Mesendoderm (in vitro differentiated cells): ENCODE measurements at regions not wholly inside any gene's neighbourhood (a gene's known extent, or its start where the extent isn't known, plus 50 kb on each side); places are given as distances from the start of the nearest gene placed in this dataset.
"Not testable (repeated sequence)": the region's sequence is repeated elsewhere in the genome, so short reads cannot be mapped to it uniquely, and the experiment has no call there.

ENCODE experiments used
- DNase-seq: peaks from one replicate; pipeline ENCODE4 v3.0.0; 2013
- H2AK5ac ChIP-seq: 2 replicates; pipeline ENCODE4 v1.6.1; 2013; ENCODE audit warnings: low read length, inconsistent platforms
- H2BK120ac ChIP-seq: 2 replicates; pipeline ENCODE4 v1.6.1; 2013; ENCODE audit warnings: low read depth, mild to moderate bottlenecking, low read length, moderate library complexity, mixed read lengths
- H2BK15ac ChIP-seq: replicated peaks from 2 replicates; pipeline ENCODE4 v1.6.1; 2013; ENCODE audit warnings: low read depth, mild to moderate bottlenecking, moderate library complexity
- H2BK5ac ChIP-seq: 2 replicates; pipeline ENCODE4 v1.6.1; 2013; ENCODE audit warnings: low read length, inconsistent platforms
- H3K18ac ChIP-seq: 2 replicates; pipeline ENCODE4 v1.6.1; 2013; ENCODE audit warnings: mild to moderate bottlenecking, low read length, mixed read lengths
- H3K23ac ChIP-seq: one replicate; pipeline ENCODE4 v1.6.1; 2013; ENCODE audit warnings: low read length
- H3K27ac ChIP-seq: 2 replicates; pipeline ENCODE4 v1.5.1; 2013; ENCODE audit warnings: low read depth, mild to moderate bottlenecking, inconsistent platforms, low read length, moderate library complexity
- H3K27me3 ChIP-seq: 2 replicates; pipeline ENCODE4 v1.6.1; 2013; ENCODE audit warnings: low read length, control low read depth, mild to moderate bottlenecking, inconsistent platforms; ENCODE audit not compliant: insufficient read depth, poor library complexity
- H3K36me3 ChIP-seq: 2 replicates; pipeline ENCODE4 v1.6.1; 2013; ENCODE audit warnings: low read length, inconsistent platforms; ENCODE audit not compliant: control insufficient read depth, insufficient read depth
- H3K4ac ChIP-seq: one replicate; pipeline ENCODE4 v1.6.1; 2013; ENCODE audit warnings: low read depth, mild to moderate bottlenecking, low read length, moderate library complexity
- H3K4me1 ChIP-seq: 2 replicates; pipeline ENCODE4 v1.6.1; 2013; ENCODE audit warnings: low read depth, low read length, inconsistent platforms; ENCODE audit not compliant: control insufficient read depth
- H3K4me2 ChIP-seq: 2 replicates; pipeline ENCODE4 v1.6.1; 2013; ENCODE audit warnings: low read length
- H3K4me3 ChIP-seq: 2 replicates; pipeline ENCODE4 v1.5.1; 2013; ENCODE audit warnings: mild to moderate bottlenecking, low read length
- H3K56ac ChIP-seq: one replicate; pipeline ENCODE4 v1.6.1; 2013; ENCODE audit warnings: low read length
- H3K79me1 ChIP-seq: 2 replicates; pipeline ENCODE4 v1.6.1; 2013; ENCODE audit warnings: low read length, inconsistent platforms
- H3K79me2 ChIP-seq: 2 replicates; pipeline ENCODE4 v1.6.1; 2013; ENCODE audit warnings: mild to moderate bottlenecking, low read length; ENCODE audit not compliant: control insufficient read depth, insufficient read depth
- H3K9ac ChIP-seq: 2 replicates; pipeline ENCODE4 v1.6.1; 2013; ENCODE audit warnings: low read length, inconsistent platforms
- H4K5ac ChIP-seq: one replicate; pipeline ENCODE4 v1.6.1; 2013; ENCODE audit warnings: low read length
- H4K8ac ChIP-seq: one replicate; pipeline ENCODE4 v1.6.1; 2013; ENCODE audit warnings: low read depth, mild to moderate bottlenecking, control low read depth, low read length, moderate library complexity
- WGBS: extraction: QIAGEN DNeasy Blood & Tissue Kit; methylation state at CpG from one replicate; pipeline ENCODE4 v1.1.7; 2013; ENCODE audit warnings: low lambda C conversion rate, missing lambda C conversion rate; ENCODE audit not compliant: insufficient coverage; ENCODE audit errors: extremely low coverage; 5-methylcytosine and 5-hydroxymethylcytosine counted together

DNA sequence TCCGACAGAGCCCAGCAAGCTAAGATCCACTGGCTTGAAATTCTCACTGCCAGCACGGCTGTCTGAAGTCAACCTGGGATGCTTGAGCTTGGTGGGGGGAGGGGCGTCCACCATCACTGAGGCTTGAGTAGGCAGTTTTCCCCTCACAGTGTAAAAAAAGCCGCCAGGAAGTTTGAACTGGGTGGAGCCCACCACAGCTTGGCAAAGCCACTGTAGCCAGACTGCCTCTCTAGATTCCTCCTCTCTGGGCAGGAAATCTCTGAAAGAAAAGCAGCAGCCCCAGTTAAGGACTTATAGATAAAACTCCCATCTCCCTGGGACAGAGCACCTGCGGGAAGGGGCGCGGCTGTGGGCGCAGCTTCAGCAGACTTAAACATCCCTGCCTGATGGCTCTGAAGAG, 68.7 kb upstream of the LIPC start:
- H3K18ac ChIP-seq, DNase-seq, H4K5ac ChIP-seq, H3K23ac ChIP-seq, H2BK120ac ChIP-seq, H3K36me3 ChIP-seq, H3K9ac ChIP-seq, H4K8ac ChIP-seq, H2BK5ac ChIP-seq, H3K27ac ChIP-seq, H3K79me2 ChIP-seq, H3K4me1 ChIP-seq, H3K4ac ChIP-seq, H3K56ac ChIP-seq, H2AK5ac ChIP-seq, H3K27me3 ChIP-seq, H3K4me2 ChIP-seq, H3K4me3 ChIP-seq, H3K79me1 ChIP-seq, H2BK15ac ChIP-seq: not testable (repeated sequence)
- WGBS = no CpG with 5 or more reads among the region's 8 CpGs

DNA sequence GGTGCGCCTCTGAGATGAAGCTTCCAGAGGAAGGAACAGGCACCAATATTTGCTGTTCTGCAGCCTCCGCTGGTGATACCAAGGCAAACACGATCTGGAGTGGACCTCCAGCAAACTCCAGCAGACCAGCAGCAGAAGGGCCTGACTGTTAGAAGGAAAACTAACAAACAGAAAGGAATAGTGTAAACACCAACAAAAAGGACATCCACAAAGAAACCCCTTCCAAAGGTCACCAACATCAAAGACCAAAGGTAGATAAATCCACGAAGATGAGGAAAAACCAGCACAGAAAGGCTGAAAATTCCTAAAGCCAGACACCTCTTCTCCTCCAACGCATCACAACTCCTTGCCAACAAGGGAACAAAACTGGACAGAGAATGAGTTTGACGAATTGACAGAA, 68.1 kb upstream of the LIPC start:
- not testable (repeated sequence) for H4K8ac ChIP-seq, H3K4ac ChIP-seq, H3K23ac ChIP-seq, H3K27ac ChIP-seq, H3K36me3 ChIP-seq, H3K18ac ChIP-seq, H3K4me1 ChIP-seq, H2BK120ac ChIP-seq, DNase-seq, H2BK15ac ChIP-seq, H3K4me2 ChIP-seq, H2BK5ac ChIP-seq, H3K56ac ChIP-seq, H2AK5ac ChIP-seq, H3K27me3 ChIP-seq, H3K9ac ChIP-seq, H3K79me2 ChIP-seq, H3K4me3 ChIP-seq, H3K79me1 ChIP-seq, H4K5ac ChIP-seq
- WGBS = no CpG with 5 or more reads among the region's 6 CpGs

DNA sequence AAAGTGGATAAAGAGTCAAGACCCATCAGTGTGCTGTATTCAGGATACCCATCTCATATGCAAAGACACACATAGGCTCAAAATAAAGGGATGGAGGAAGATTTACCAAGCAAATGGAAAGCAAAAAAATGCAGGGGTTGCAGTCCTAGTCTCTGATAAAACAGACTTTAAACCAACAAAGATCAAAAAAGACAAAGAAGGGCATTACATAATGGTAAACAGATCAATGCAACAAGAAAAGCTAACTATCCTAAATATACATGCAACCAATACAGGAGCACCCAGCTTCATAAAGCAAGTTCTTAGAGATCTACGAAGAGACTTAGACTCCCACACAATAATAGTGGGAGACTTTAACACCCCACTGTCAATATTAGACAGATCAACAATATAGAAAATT, 66.7 kb upstream of the LIPC start:
- H2AK5ac ChIP-seq, H3K4me2 ChIP-seq, H3K4me1 ChIP-seq, H3K18ac ChIP-seq, H4K5ac ChIP-seq, H3K36me3 ChIP-seq, H3K4ac ChIP-seq, H3K27ac ChIP-seq, DNase-seq, H3K23ac ChIP-seq, H3K79me1 ChIP-seq, H2BK15ac ChIP-seq, H2BK5ac ChIP-seq, H3K9ac ChIP-seq, H4K8ac ChIP-seq, H3K27me3 ChIP-seq, H2BK120ac ChIP-seq, H3K4me3 ChIP-seq, H3K79me2 ChIP-seq, H3K56ac ChIP-seq: not testable (repeated sequence)
- WGBS = no CpG with 5 or more reads among the region's 1 CpG

DNA sequence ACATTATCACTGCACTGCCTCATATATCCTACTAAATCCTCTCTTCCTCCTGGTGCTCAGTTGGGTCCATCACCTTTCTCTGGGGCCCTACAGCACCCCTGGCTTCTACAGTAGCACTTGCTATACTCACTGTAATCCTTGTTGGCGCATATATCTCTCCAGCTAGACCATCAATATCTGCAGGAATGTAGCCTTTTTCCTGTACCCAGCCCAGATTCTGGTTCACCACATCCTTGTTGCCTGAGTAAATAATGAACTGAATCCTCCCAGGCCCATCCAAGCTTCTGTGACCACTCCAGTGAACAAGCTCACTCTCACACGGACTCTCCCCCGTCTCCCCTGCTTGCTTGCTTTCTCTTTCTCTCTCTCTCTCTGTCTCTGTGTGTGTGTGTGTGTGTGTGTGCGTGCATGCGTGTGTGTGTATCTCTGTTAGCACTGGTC, 62.5 kb upstream of the LIPC start:
- no peaks in the 10 kb centered on the region for H3K27me3 ChIP-seq
- H3K4me1 ChIP-seq = no peaks in the 10 kb centered on the region
- no peaks in the 10 kb centered on the region for H3K36me3 ChIP-seq
- no peak overlapping the region for H3K18ac ChIP-seq
- H3K4ac ChIP-seq = no peak overlapping the region
- no peak overlapping the region for H3K9ac ChIP-seq
- no peak overlapping the region for H3K23ac ChIP-seq
- no peak overlapping the region for H3K27ac ChIP-seq
- no peak overlapping the region for H4K8ac ChIP-seq
- no peak overlapping the region for H2BK120ac ChIP-seq
- no peaks in the 10 kb centered on the region for H3K79me2 ChIP-seq
- no CpG with 5 or more reads among the region's 5 CpGs for WGBS
- no peak overlapping the region for H2BK5ac ChIP-seq
- H3K79me1 ChIP-seq = no peaks in the 10 kb centered on the region
- no peak for DNase-seq
- H4K5ac ChIP-seq = no peak overlapping the region
- H2BK15ac ChIP-seq = no peak overlapping the region
- no peak overlapping the region for H3K56ac ChIP-seq
- H3K4me2 ChIP-seq = no peak overlapping the region
- H3K4me3 ChIP-seq = no peak overlapping the region
- no peak overlapping the region for H2AK5ac ChIP-seq

DNA sequence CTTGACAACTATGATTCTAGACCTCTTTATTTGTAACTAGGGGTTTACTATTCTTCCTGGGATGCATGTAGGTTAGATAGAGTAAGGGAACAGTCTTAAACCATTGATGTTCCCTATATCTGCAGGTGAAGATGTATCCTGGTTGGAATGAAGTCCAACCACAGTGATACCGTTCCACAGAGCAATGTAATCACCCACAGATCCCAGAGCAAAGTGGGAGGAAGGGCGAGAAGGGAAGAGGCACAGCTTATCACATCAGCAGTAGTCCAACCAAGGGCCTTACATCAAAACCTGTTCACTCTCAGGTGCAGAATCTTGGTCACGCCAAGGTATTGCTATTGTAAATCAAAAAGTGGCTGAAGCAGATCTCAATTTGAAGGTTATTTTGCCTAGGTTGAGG, 61.8 kb upstream of the LIPC start:
- WGBS = no CpG with 5 or more reads among the region's 3 CpGs

DNA sequence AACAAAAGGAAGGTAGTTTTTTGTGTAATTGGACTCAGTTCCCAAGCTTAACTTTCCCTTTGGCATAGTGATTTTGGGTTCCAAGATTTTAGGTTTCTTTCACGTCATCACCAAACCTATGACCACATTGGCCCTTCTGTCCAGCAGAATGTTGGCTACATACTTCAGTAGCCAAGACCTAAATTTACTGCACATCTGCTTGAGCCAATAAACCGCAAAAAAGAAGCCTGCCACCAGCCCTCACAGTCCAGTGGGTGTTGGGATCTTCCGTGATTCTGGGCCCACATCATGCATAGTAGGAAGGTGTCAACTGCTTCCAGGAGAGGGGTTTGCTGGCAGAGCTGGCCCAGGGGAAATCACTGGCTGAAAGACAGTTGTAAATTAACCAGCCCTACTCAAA, 57.6 kb upstream of the LIPC start:
- no peak overlapping the region for H2BK5ac ChIP-seq
- H3K4me2 ChIP-seq = no peak overlapping the region
- no CpG with 5 or more reads among the region's 3 CpGs for WGBS

More for the DNA sequence above, 61.8 kb upstream of the LIPC start:
- Histone ChIP-seq H3K18ac (no peak overlapping the region), H3K27ac (no peak overlapping the region), H3K36me3 (no peaks in the 10 kb centered on the region), H3K79me2 (no peaks in the 10 kb centered on the region), H3K4me2 (no peak overlapping the region), H2AK5ac (no peak overlapping the region), H3K4me1 (no peaks in the 10 kb centered on the region), H3K56ac (no peak overlapping the region), H2BK5ac (no peak overlapping the region), H4K5ac (no peak overlapping the region), H4K8ac (no peak overlapping the region), H3K23ac (no peak overlapping the region), H3K79me1 (no peaks in the 10 kb centered on the region), H2BK120ac (no peak overlapping the region), H3K9ac (no peak overlapping the region), H3K4ac (no peak overlapping the region), H2BK15ac (no peak overlapping the region), H3K27me3 (no peaks in the 10 kb centered on the region), H3K4me3 (no peak overlapping the region)
- no peak for DNase-seq

More for the DNA sequence above, 57.6 kb upstream of the LIPC start:
- Histone ChIP-seq H3K79me1 (no peaks in the 10 kb centered on the region), H3K56ac (no peak overlapping the region), H4K5ac (no peak overlapping the region), H4K8ac (no peak overlapping the region), H3K4me1 (no peaks in the 10 kb centered on the region), H3K9ac (no peak overlapping the region), H3K27ac (no peak overlapping the region), H2BK15ac (no peak overlapping the region), H3K4me3 (no peak overlapping the region), H3K27me3 (no peaks in the 10 kb centered on the region), H2AK5ac (no peak overlapping the region), H3K4ac (no peak overlapping the region), H2BK120ac (no peak overlapping the region), H3K18ac (no peak overlapping the region), H3K36me3 (no peaks in the 10 kb centered on the region), H3K79me2 (no peaks in the 10 kb centered on the region), H3K23ac (no peak overlapping the region)
- DNase-seq = no peak
